Activated naive CD8-positive, alpha-beta T cell treated with anti-CD3 and anti-CD28 coated beads, Interleukin-2, amount 50 U/mL, for 24 hours (primary cell): ENCODE measurements at regions not wholly inside any gene's neighbourhood (a gene's known extent, or its start where the extent isn't known, plus 50 kb on each side); places are given as distances from the start of the nearest gene placed in this dataset.

ENCODE experiments used
- ATAC-seq: fragments of 150-1000 bp; cut with Tn5 transposase; one replicate; pipeline ENCODE4 v1.10.0; 2021
- DNase-seq: peaks from one replicate; pipeline ENCODE4 v3.0.0; 2021
- H3K27ac Mint-ChIP-seq: one replicate; pipeline ENCODE4 v1.8.0; 2021; ENCODE audit warnings: mild to moderate bottlenecking, mixed read lengths
- H3K27me3 Mint-ChIP-seq: one replicate; pipeline ENCODE4 v1.8.0; 2021; ENCODE audit warnings: mixed read lengths
- H3K36me3 Mint-ChIP-seq: one replicate; pipeline ENCODE4 v1.8.0; 2021; ENCODE audit warnings: low read depth, mixed read lengths
- H3K4me1 Mint-ChIP-seq: one replicate; pipeline ENCODE4 v1.8.0; 2021; ENCODE audit warnings: mixed read lengths
- H3K4me3 Mint-ChIP-seq: one replicate; pipeline ENCODE4 v1.8.0; 2021; ENCODE audit warnings: mild to moderate bottlenecking, moderate library complexity, mixed read lengths
- H3K9me3 Mint-ChIP-seq: one replicate; pipeline ENCODE4 v1.8.0; 2021; ENCODE audit warnings: mixed read lengths

DNA sequence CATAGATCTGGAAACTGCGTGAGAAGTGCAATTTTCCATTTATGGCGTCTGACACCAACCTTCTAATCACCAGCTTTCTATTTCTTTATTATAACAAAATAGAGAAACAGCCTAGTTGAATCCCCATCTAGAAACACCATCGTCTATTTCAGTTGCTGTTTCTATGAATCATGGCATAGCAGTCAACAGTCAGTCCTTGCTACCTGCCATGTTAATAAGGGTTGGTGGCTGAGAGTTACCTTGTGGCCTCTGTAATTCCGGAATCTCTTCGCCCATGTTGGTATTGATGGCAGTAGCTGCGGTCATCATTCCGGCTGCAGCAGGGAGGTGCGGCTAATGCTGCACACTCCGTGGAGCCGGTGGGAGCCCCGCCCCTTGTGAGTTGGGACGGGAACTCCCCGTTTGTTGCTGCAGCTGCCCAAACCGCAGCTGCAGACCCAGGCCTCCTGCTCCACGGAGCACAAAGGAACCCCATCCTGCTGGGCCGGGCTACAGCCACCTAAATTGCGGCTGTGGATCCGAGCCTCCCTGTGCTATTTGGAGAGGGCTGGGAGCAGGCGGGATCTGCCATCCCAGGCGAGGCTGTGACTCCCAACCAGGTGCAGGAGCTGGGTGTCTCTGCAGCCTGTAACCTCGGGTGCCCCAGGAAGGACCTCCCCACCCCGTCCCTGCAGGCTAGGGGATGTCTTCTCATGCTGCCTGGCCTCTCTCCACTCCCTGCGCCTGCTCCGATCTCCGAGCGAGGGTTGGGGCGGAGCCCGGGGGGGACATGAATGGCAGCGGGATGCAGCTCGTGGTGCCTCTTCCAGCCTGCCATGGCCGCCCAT, 115.4 kb upstream of the STK26 start:
- no peaks in the 10 kb centered on the region for H3K36me3 Mint-ChIP-seq
- H3K27me3 Mint-ChIP-seq, result no peaks in the 10 kb centered on the region
- H3K4me1 Mint-ChIP-seq, result no peaks in the 10 kb centered on the region
- no peak overlapping the region for H3K27ac Mint-ChIP-seq
- ATAC-seq (no peak), DNase-seq (no peak)
- no peak overlapping the region for H3K4me3 Mint-ChIP-seq
- H3K9me3 Mint-ChIP-seq, result no peaks in the 10 kb centered on the region

DNA sequence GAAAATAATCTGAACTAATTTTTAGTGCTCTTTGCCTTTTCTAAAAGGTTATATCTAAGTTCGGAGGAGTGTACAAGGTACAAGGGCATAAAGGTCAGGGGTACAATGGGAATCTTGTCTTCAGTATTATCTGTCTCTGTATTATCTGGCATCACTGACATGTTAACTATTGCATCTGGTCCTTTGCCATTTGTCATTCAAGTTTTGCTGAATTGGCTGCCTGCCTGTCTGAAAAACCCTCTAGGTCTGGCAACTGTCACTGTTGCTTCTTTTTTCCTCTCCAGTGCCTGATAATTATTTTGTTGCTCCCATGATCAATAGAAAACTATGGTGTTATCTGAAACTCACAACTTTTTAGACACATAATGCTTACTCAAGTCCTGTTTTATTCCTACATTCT, 112.5 kb upstream of the STK26 start:
- Mint-ChIP-seq H3K4me1 (no peaks in the 10 kb centered on the region), H3K27ac (no peak overlapping the region), H3K9me3 (no peaks in the 10 kb centered on the region), H3K36me3 (no peaks in the 10 kb centered on the region), H3K27me3 (no peaks in the 10 kb centered on the region), H3K4me3 (no peak overlapping the region)
- DNase-seq (no peak), ATAC-seq (no peak)

DNA sequence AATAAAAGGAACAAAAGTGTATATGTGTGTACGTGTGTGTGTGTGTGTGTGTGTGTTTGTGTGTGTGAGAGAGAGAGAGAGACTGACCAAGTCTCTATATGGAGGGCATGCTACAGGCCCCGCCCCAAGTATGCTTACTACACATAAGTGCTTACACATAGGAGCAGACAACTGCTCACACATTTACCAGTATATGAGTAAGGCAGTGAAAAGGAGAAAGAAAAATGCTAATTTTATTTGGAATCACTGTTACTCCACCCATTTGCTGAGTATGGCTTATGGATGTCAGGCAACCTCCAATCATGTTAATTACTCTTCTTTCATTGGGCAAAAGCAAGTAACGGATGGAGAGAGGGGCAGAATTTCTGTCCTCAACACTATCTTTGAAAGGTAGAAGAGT, 107.6 kb upstream of the STK26 start:
- no peaks in the 10 kb centered on the region for H3K4me1 Mint-ChIP-seq
- no peak overlapping the region for H3K4me3 Mint-ChIP-seq
- DNase-seq (no peak), ATAC-seq (no peak)
- H3K27me3 Mint-ChIP-seq, result no peaks in the 10 kb centered on the region
- H3K9me3 Mint-ChIP-seq, result no peaks in the 10 kb centered on the region
- no peak overlapping the region for H3K27ac Mint-ChIP-seq
- H3K36me3 Mint-ChIP-seq, result no peaks in the 10 kb centered on the region

DNA sequence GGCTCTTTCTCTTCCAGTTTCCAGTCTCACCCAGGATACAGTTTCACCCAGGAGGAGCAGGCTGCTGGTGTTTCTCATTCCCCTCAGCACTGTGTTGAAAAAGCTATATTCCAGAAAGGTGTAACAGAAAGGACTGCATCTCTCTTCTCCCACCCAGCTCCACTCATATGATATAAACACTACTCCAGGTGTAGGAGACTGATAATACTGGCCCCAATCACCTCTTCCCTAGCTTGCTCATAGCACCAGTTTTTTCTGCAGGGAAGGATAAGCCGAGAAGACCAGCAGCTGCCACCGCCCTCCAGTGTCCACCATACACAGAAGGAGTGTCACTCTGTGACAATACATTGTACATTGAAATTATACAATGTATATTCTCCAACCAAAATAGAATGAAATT, 105.5 kb upstream of the STK26 start:
- Mint-ChIP-seq H3K4me1 (no peaks in the 10 kb centered on the region), H3K4me3 (no peak overlapping the region), H3K27me3 (no peaks in the 10 kb centered on the region), H3K36me3 (no peaks in the 10 kb centered on the region), H3K9me3 (no peaks in the 10 kb centered on the region), H3K27ac (no peak overlapping the region)
- ATAC-seq (no peak), DNase-seq (no peak)

DNA sequence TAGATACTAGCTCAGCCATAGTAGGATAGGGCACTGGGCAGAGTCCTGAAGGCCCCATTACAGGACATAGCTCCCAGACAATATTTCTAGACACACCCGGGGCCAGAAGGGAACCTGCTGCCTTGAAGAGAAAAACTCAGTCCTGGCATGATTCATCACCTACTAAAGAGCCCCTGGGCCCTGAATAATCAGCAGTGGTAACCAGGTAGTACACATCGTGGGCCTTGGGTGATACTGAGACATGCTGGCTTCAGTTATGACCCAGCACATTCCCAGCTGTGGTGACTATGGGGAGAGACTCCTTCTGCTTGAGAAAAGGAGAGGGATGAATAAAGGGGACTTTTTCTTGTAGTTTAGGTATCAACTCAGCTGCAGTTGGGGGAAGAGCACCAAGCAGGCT, 104.3 kb upstream of the STK26 start:
- no peak for ATAC-seq
- H3K27me3 Mint-ChIP-seq, result no peaks in the 10 kb centered on the region
- no peaks in the 10 kb centered on the region for H3K9me3 Mint-ChIP-seq

DNA sequence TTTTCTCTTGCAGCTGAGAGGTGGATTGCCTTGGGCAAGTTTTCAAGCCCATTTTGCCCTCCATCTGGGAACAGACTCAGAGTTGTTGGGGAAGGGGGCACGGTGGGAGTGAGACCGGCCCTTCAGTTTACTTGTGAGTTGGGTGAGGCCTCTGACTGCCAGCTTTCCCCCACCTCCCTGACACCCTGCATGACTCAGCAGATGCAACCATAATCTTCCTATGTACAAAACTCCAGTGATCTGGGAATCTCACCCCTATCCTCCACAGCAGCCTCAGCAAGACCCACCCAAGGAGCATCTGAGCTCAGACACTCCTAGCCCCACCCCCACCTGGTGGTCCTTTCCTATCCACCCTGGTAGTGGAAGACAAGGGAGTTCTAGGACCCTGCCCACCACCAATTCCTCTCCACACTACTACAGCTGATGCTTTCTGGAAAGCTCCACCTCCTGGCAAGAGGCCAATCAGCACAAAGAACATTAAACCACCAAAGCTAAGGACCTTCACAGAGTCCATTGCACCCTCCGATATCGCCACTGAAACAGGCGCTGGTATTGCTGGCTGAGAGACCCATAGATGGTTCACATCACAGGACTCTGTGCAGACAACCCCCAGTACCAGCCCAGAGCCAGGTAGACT, 99.4 kb upstream of the STK26 start:
- Mint-ChIP-seq H3K36me3 (no peaks in the 10 kb centered on the region), H3K27me3 (no peaks in the 10 kb centered on the region), H3K27ac (no peak overlapping the region), H3K9me3 (no peaks in the 10 kb centered on the region), H3K4me1 (no peaks in the 10 kb centered on the region), H3K4me3 (no peak overlapping the region)
- DNase-seq (no peak), ATAC-seq (no peak)

More for the DNA sequence above, 104.3 kb upstream of the STK26 start:
- no peak overlapping the region for H3K27ac Mint-ChIP-seq
- H3K4me1 Mint-ChIP-seq, result no peaks in the 10 kb centered on the region
- no peak overlapping the region for H3K4me3 Mint-ChIP-seq
- DNase-seq, result no peak
- H3K36me3 Mint-ChIP-seq, result no peaks in the 10 kb centered on the region

DNA sequence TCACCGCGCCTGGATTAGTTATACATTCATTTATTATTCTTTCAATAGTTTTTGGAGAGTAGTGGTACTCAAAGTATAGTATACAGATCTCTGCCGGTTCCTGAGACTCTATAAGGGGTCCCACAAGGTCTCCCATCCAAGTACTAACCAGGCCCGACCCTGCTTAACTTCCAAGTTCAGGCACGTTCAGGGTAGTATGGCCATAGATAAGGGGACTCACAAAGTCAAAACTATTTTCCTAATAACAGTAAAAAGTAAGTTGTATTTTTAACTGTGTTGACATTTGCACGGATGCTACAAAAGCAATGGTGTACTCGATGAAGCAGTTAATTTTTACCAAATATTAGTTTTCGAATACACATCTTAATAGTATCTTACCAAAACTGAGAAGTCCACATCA, 84.4 kb upstream of the STK26 start:
- no peaks in the 10 kb centered on the region for H3K36me3 Mint-ChIP-seq
- ATAC-seq (no peak), DNase-seq (no peak)
- no peak overlapping the region for H3K27ac Mint-ChIP-seq
- no peaks in the 10 kb centered on the region for H3K4me1 Mint-ChIP-seq
- H3K9me3 Mint-ChIP-seq, result no peaks in the 10 kb centered on the region
- no peaks in the 10 kb centered on the region for H3K27me3 Mint-ChIP-seq
- H3K4me3 Mint-ChIP-seq, result no peak overlapping the region

DNA sequence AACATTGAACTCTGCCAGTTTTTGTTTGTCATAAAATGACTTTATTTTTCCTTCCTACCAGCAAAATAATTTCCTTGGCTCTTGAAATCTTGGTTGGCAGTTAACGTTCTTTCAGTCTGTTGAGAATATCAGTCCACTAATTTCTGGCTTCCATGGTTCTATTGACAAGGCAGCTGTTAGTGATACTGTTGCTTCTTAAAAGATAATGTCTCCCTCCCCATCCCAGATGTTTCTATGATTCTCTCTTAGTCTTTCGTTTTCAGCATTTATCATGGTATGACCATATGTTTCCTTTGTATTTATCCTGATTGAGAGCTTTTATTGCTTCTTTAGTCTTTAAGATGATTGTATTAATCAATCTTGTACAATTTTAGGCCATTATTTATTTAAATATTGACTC, 81.1 kb upstream of the STK26 start:
- Mint-ChIP-seq H3K27me3 (no peaks in the 10 kb centered on the region), H3K27ac (no peak overlapping the region), H3K36me3 (no peaks in the 10 kb centered on the region), H3K4me3 (no peak overlapping the region), H3K9me3 (no peaks in the 10 kb centered on the region), H3K4me1 (peaks cover 19% of the 10 kb centered on the region)
- DNase-seq, result no peak
- ATAC-seq, result no peak

DNA sequence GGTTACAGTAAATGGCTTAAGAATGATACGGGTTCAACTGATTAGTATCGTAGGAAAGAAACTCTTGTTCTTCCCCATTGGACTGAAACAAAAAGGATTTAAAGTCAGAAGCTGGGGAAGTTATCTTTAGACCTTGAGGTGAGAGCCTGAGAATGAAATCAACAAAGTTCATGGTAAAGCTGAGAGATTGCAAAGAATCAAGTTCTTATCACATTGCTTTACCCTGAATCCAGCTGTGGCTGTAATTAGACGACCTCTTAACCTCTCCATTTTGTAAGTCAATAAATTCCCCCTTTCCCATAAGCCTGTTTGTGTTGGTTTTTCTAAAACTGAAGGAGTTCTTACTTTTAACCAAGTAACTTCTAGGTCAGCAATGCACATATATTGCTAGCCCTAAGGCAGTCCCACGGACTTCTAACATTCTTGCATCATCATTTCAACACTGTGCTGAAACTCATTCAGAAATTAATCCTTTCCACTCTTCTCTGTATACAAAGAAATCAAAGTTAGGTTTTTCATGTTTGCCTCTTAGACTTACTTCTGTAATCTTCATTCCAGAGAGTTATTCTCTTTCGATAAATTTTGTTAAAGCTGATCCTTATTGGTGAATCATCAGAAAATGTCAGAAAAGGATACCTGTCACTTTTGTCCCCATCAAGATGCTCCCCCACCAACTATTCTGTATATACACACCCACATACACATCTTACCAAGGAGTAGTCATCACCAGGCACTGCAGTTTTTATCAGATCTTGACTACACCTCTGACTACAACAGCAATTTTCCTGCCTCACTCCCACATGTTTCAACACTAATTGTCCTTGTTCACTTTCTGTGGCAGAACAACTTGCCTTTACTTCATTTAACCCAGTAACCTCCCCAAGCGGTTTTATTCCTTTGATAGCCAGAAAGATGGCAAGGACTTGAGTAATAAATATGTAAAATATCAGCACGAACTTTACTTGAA, 77.9 kb upstream of the STK26 start:
- Mint-ChIP-seq H3K4me1 (peaks cover 19% of the 10 kb centered on the region), H3K9me3 (no peaks in the 10 kb centered on the region), H3K27me3 (no peaks in the 10 kb centered on the region), H3K36me3 (no peaks in the 10 kb centered on the region), H3K4me3 (no peak overlapping the region), H3K27ac (peak overlapping the region; percentile 64)
- DNase-seq, result no peak
- peak; percentile 81 for ATAC-seq

DNA sequence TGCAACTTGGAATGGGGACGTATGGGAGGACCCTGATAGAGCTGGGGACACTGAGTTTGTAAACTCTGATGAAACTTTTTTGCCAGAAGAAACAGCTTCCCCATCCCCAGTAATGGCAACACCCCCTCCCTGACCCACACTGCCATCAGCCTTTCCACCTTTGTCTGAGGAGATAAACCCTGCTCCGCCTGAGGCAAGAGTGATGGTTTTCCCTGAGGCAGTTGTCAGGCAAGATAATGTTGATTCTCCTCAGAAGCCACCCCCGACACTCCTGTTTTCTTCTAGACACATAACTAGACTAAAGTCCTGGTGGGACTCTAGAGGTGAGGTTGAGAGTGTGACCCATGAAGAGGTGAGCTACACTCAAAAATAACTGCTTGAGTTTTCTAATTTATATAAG, 71.9 kb upstream of the STK26 start:
- DNase-seq (no peak), ATAC-seq (no peak)
- H3K27ac Mint-ChIP-seq, result no peak overlapping the region
- no peak overlapping the region for H3K4me3 Mint-ChIP-seq
- H3K27me3 Mint-ChIP-seq, result no peaks in the 10 kb centered on the region
- H3K4me1 Mint-ChIP-seq, result peaks cover 10% of the 10 kb centered on the region
- no peaks in the 10 kb centered on the region for H3K9me3 Mint-ChIP-seq
- H3K36me3 Mint-ChIP-seq, result no peaks in the 10 kb centered on the region

DNA sequence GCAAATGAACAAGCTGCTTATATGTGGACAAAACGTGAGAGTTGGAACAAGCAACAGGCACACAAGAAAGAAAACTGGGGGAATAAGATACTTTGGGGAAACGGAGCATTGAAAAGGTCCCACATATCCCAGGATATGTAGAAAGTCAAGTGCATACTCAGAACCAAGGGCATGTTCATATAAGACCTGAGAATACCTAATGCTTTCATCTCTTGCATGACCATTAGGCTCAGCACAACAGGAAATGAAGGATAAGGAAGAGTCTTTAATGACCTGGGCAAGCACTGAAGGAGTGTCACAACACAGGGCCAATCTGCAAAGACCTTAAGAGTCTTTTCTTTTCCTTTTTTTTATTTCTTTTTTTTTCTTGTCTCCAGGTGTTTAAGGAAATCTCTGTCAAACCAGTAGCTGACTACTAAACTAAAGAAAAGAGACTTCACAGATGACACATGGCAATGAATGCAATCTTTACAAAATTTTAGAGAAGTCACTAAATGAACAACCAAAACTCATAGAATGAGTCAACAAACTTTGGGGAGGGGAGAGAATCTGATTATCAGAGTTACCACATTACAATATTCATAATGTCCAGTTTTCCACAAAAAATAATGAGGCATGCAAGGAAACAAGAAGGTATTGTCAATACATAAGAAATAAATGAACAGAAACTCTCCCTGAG, 67.9 kb upstream of the STK26 start:
- H3K9me3 Mint-ChIP-seq, result no peaks in the 10 kb centered on the region
- no peaks in the 10 kb centered on the region for H3K27me3 Mint-ChIP-seq
- no peak overlapping the region for H3K27ac Mint-ChIP-seq
- DNase-seq (no peak), ATAC-seq (peak; percentile 49)
- no peaks in the 10 kb centered on the region for H3K36me3 Mint-ChIP-seq
- peaks cover 6% of the 10 kb centered on the region for H3K4me1 Mint-ChIP-seq
- no peak overlapping the region for H3K4me3 Mint-ChIP-seq

DNA sequence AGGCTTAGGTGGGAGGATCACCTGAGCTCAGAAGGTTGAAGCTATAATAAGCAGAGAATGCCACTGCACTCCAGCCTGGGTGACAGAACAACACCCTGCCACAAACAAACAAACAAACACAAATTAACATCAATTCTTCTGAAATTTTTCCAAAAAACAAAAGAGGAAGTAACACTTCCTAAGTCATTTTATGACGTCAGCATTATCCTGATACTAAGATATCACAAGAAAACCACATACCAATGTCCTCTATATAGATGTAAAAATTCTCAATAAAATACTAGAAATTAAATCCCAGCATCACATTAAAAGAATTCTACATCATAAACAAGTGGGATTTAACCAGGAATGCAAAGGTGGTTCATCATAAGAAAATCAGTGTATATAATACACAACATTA, 64.4 kb upstream of the STK26 start:
- no peak for ATAC-seq
- H3K36me3 Mint-ChIP-seq, result no peaks in the 10 kb centered on the region

DNA sequence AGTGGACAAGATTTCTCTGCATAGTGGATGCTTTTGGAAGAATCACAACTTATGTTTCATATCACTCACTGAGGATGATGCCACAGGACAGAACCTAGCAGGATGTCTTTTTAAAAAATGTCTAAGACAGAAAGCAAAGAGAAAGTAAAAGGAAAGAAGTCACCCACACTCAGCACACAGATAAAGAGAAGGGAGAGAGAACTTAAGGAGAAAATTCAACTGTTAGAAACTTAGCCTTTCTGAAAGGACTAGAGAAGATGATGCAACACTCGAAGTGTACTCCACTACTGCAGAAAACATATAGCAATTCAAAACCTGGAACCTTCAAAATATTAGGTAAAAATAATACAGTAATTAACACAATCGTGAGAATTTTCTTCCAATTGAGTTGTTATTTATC, 52.8 kb upstream of the STK26 start:
- Mint-ChIP-seq H3K27me3 (no peaks in the 10 kb centered on the region), H3K4me3 (peak overlapping the region; percentile 56), H3K4me1 (peaks cover 7% of the 10 kb centered on the region), H3K27ac (peak overlapping the region; percentile 86), H3K9me3 (no peaks in the 10 kb centered on the region), H3K36me3 (no peaks in the 10 kb centered on the region)
- ATAC-seq (no peak), DNase-seq (no peak)

More for the DNA sequence above, 64.4 kb upstream of the STK26 start:
- no peak overlapping the region for H3K4me3 Mint-ChIP-seq
- peaks cover 8% of the 10 kb centered on the region for H3K4me1 Mint-ChIP-seq
- H3K27me3 Mint-ChIP-seq, result no peaks in the 10 kb centered on the region
- peaks cover 3% of the 10 kb centered on the region for H3K9me3 Mint-ChIP-seq
- H3K27ac Mint-ChIP-seq, result no peak overlapping the region
- DNase-seq, result no peak
